MM.1S (cell line): ENCODE measurements at regions not wholly inside any gene's neighbourhood (a gene's known extent, or its start where the extent isn't known, plus 50 kb on each side); places are given as distances from the start of the nearest gene placed in this dataset.

Source experiments
- DNase-seq: peaks from one replicate; pipeline ENCODE4 v3.0.0-alpha.2; 2015
- H2AFZ ChIP-seq: fragments of 300-600 bp; sonication (generic); 2 replicates; pipeline ENCODE4 v1.6.0; 2016; ENCODE audit warnings: antibody characterized with exemption, low read length
- H3F3A ChIP-seq: fragments of 300-600 bp; sonication (generic); 2 replicates; pipeline ENCODE4 v1.6.1; 2016; ENCODE audit warnings: mild to moderate bottlenecking, antibody characterized with exemption, low read length, moderate library complexity, mixed read lengths; ENCODE audit not compliant: insufficient read depth
- H3K27ac ChIP-seq: fragments of 300-600 bp; sonication (generic); 2 replicates; pipeline ENCODE4 v1.5.1; 2016; ENCODE audit warnings: mild to moderate bottlenecking, low read length
- H3K27me3 ChIP-seq: fragments of 300-600 bp; sonication (generic); replicated peaks from 2 replicates; pipeline ENCODE4 v1.6.0; 2016; ENCODE audit warnings: low read length; ENCODE audit not compliant: insufficient read depth
- H3K36me3 ChIP-seq: fragments of 300-600 bp; sonication (generic); replicated peaks from 2 replicates; pipeline ENCODE4 v1.6.1; 2016; ENCODE audit warnings: mild to moderate bottlenecking, low read length, mixed read lengths; ENCODE audit not compliant: insufficient read depth
- H3K4me1 ChIP-seq: fragments of 300-600 bp; sonication (generic); 2 replicates; pipeline ENCODE4 v1.6.1; 2016; ENCODE audit warnings: low read length, mixed read lengths
- H3K4me2 ChIP-seq: fragments of 300-600 bp; sonication (generic); 2 replicates; pipeline ENCODE4 v1.6.0; 2016; ENCODE audit warnings: low read depth, low read length
- H3K4me3 ChIP-seq: fragments of 300-600 bp; sonication (generic); 2 replicates; pipeline ENCODE4 v1.5.1; 2016; ENCODE audit warnings: low read length, mixed read lengths
- H3K79me2 ChIP-seq: fragments of 300-600 bp; sonication (generic); 2 replicates; pipeline ENCODE4 v1.6.1; 2016; ENCODE audit warnings: mixed run types, low read length, mixed read lengths
- H3K9ac ChIP-seq: fragments of 300-600 bp; sonication (generic); 2 replicates; pipeline ENCODE4 v1.6.1; 2016; ENCODE audit warnings: low read length, mixed read lengths
- H3K9me2 ChIP-seq: fragments of 300-600 bp; sonication (generic); replicated peaks from 2 replicates; pipeline ENCODE4 v1.6.1; 2016; ENCODE audit warnings: mild to moderate bottlenecking, low read length, mixed read lengths; ENCODE audit not compliant: insufficient read depth
- H3K9me3 ChIP-seq: fragments of 300-600 bp; sonication (generic); replicated peaks from 2 replicates; pipeline ENCODE4 v1.6.1; 2016; ENCODE audit warnings: mild to moderate bottlenecking, low read length, mixed read lengths; ENCODE audit not compliant: insufficient read depth
- H4K20me1 ChIP-seq: fragments of 300-600 bp; sonication (generic); 2 replicates; pipeline ENCODE4 v1.6.1; 2016; ENCODE audit warnings: mild to moderate bottlenecking, low read length, moderate library complexity, mixed read lengths; ENCODE audit not compliant: insufficient read depth
- CTCF ChIP-seq: fragments of 300-600 bp; sonication (generic); IDR thresholded peaks from 2 replicates; pipeline ENCODE4 v1.5.1; 2016; ENCODE audit warnings: antibody characterized with exemption, low read length, mixed read lengths
- EZH2 ChIP-seq: fragments of 300-600 bp; sonication (generic); optimal IDR thresholded peaks from 2 replicates; pipeline ENCODE3; 2017; ENCODE audit warnings: low read depth, mild to moderate bottlenecking, antibody characterized with exemption, low read length, mixed read lengths
- EZH2phosphoT487 ChIP-seq: fragments of 300-600 bp; sonication (generic); IDR thresholded peaks from 2 replicates; pipeline ENCODE4 v1.6.1; 2018; ENCODE audit warnings: antibody characterized with exemption, low read length

- Histone ChIP-seq H2AFZ (no peak overlapping the region), H3K9me3 (no peaks in the 10 kb centered on the region), H3F3A (no peaks in the 10 kb centered on the region), H3K27me3 (no peaks in the 10 kb centered on the region), H3K4me3 (no peak overlapping the region), H4K20me1 (no peaks in the 10 kb centered on the region), H3K36me3 (no peaks in the 10 kb centered on the region), H3K4me2 (no peak overlapping the region), H3K9ac (no peak overlapping the region), H3K79me2 (no peaks in the 10 kb centered on the region), H3K9me2 (no peaks in the 10 kb centered on the region), H3K27ac (no peak overlapping the region), H3K4me1 (no peaks in the 10 kb centered on the region)
- DNase-seq: no peak
- TF ChIP-seq EZH2 (no peak), CTCF (no peak), EZH2phosphoT487 (no peak)
Measured at GRCh38 chr4:57475424-57475823, 365.2 kb upstream of the IGFBP7 start.

DNA sequence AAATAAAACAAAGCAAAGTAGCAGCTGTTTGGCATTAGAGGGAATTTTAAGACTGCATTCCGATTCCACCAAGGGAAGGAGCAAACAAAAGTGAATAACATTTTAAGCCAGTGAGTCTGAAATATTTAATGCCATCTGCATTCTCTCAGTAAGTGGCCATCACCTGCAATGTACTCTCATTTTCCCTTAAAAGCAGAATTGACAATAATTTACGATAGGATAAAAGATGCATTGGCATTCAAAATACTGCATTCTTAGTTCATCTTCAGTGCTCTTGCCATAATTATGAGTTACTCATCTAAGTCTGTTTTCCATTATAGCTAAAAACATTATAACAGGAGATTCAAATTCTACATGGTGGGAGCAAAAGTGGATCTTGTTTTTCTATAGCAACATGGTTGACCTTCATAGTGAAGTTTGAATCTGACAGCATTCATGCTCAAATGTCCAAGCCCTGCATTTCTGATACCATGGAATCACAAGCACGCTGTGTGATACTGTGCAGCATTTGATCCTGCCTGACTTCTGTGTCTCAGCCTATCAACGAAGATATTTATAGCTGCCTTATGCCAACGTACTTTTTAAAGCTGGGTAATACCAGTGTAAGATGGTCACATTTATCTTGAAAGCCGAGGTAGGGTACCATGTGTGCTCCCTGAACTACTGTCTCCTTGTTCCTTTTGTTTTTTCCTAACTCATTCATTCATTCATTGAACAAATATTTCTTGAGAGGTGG, 355.3 kb upstream of the IGFBP7 start:
- no peaks in the 10 kb centered on the region for H3K36me3 ChIP-seq
- no peaks in the 10 kb centered on the region for H3F3A ChIP-seq
- no peak overlapping the region for H3K27ac ChIP-seq
- no peaks in the 10 kb centered on the region for H3K27me3 ChIP-seq
- no peaks in the 10 kb centered on the region for H3K4me1 ChIP-seq
- no peaks in the 10 kb centered on the region for H4K20me1 ChIP-seq
- H3K9me3 ChIP-seq: no peaks in the 10 kb centered on the region
- no peaks in the 10 kb centered on the region for H3K9me2 ChIP-seq
- H2AFZ ChIP-seq: no peak overlapping the region
- DNase-seq: no peak
- H3K79me2 ChIP-seq: no peaks in the 10 kb centered on the region
- no peak overlapping the region for H3K9ac ChIP-seq
- no peak overlapping the region for H3K4me2 ChIP-seq
- no peak for TF ChIP-seq EZH2phosphoT487
- no peak overlapping the region for H3K4me3 ChIP-seq

GRCh38 chr4:57462843-57463242, 352.7 kb upstream of the IGFBP7 start:
- DNase-seq: no peak

More at GRCh38 chr4:57462843-57463242, 352.7 kb upstream of the IGFBP7 start:
- Histone ChIP-seq H4K20me1 (no peaks in the 10 kb centered on the region), H3K9me2 (no peaks in the 10 kb centered on the region), H3K27ac (no peak overlapping the region), H3F3A (no peaks in the 10 kb centered on the region), H3K36me3 (no peaks in the 10 kb centered on the region), H3K4me2 (no peak overlapping the region), H2AFZ (no peak overlapping the region), H3K9ac (no peak overlapping the region), H3K4me1 (no peaks in the 10 kb centered on the region), H3K9me3 (no peaks in the 10 kb centered on the region), H3K27me3 (no peaks in the 10 kb centered on the region), H3K4me3 (no peak overlapping the region), H3K79me2 (no peaks in the 10 kb centered on the region)
- TF ChIP-seq CTCF (no peak), EZH2phosphoT487 (no peak)
